ENCODE measurements at regions not wholly inside any gene's neighbourhood (a gene's known extent, or its start where the extent isn't known, plus 50 kb on each side); places are given as distances from the start of the nearest gene placed in this dataset.

DNA sequence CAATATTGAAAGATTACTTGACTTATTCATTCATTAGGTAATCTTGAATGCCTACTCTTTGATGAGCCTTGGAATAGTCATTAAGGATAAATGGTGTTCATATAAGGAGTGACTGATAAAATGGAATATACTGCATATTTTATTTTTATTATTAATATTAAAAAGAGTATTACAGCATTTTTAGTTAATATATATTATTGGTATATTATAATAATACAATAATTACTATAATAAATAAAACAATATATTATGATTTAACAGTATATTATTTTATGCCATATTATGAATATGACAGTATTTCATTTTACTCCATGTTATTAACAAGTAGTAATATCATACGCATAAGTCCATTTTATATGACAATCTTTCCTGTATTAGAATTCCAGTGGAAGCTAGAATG, 490.8 kb upstream of the NFIA start:
- no peak for TF ChIP-seq EZH2 (IDR thresholded peaks at IDR 0.05)
- TF ChIP-seq POLR2AphosphoS5 (IDR thresholded peaks at IDR 0.05; ENCODE audit: borderline replicate concordance, low read depth, low read length): no peak
- TF ChIP-seq FOXP2 (optimal IDR thresholded peaks at IDR 0.05; ENCODE audit: control extremely low read depth, extremely low read length, insufficient read depth): no peak
- Histone ChIP-seq H3K36me3 (ENCODE audit: insufficient read depth, low read length) (no peaks in the 10 kb centered on the region), H3K9me3 (ENCODE audit: low read depth, low read length) (no peaks in the 10 kb centered on the region), H3K27ac (no peak overlapping the region), H3K9ac (ENCODE audit: insufficient read length) (no peak overlapping the region), H3K4me3 (no peak overlapping the region)
- DNase-seq (ENCODE audit: low read depth, low spot score): no peak

DNA sequence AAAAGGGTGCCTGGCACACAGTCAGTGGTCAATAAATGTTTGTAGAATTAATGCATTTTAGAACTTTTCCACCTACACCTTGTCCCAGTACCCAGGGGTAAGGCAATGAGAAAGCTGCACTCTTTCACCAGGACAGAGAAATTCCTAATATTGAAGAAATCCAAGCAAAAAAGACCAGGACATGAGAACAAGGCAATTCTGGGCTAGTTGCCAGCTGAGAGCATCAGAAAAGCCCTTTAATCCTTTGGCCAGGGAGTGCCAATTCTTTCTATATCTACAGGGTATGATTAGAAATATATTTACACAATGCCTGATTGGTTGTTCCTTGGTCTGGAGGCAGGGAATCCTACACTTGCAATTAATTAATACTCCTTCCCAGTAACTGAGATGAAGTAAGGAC, 492.4 kb upstream of the NFIA start:
- DNase-seq (ENCODE audit: low read depth, low spot score): no peak

GRCh38 chr1:60589046-60589748, 493.2 kb upstream of the NFIA start:
- DNase-seq (ENCODE audit: low read depth, low spot score): no peak
- H3K27ac ChIP-seq: no peak overlapping the region
- H3K36me3 ChIP-seq (ENCODE audit: insufficient read depth, low read length): no peaks in the 10 kb centered on the region
- H3K4me3 ChIP-seq: no peak overlapping the region
- no peaks in the 10 kb centered on the region; the same call in 1 of the 2 replicates for H3K9me3 ChIP-seq (ENCODE audit: low read depth, low read length)
- TF ChIP-seq POLR2AphosphoS5 (IDR thresholded peaks at IDR 0.05; ENCODE audit: borderline replicate concordance, low read depth, low read length): no peak
- no peak for TF ChIP-seq FOXP2 (optimal IDR thresholded peaks at IDR 0.05; ENCODE audit: control extremely low read depth, extremely low read length, insufficient read depth)
- TF ChIP-seq EZH2 (IDR thresholded peaks at IDR 0.05): no peak
- H3K9ac ChIP-seq (ENCODE audit: insufficient read length): no peak overlapping the region

More for the DNA sequence above, 492.4 kb upstream of the NFIA start:
- H3K27ac ChIP-seq: no peak overlapping the region
- H3K9me3 ChIP-seq (ENCODE audit: low read depth, low read length): no peaks in the 10 kb centered on the region
- no peak overlapping the region for H3K4me3 ChIP-seq
- H3K36me3 ChIP-seq (ENCODE audit: insufficient read depth, low read length): no peaks in the 10 kb centered on the region
- TF ChIP-seq EZH2 (IDR thresholded peaks at IDR 0.05) (no peak), POLR2AphosphoS5 (IDR thresholded peaks at IDR 0.05; ENCODE audit: borderline replicate concordance, low read depth, low read length) (no peak), FOXP2 (optimal IDR thresholded peaks at IDR 0.05; ENCODE audit: control extremely low read depth, extremely low read length, insufficient read depth) (no peak)
- H3K9ac ChIP-seq (ENCODE audit: insufficient read length): no peak overlapping the region

DNA sequence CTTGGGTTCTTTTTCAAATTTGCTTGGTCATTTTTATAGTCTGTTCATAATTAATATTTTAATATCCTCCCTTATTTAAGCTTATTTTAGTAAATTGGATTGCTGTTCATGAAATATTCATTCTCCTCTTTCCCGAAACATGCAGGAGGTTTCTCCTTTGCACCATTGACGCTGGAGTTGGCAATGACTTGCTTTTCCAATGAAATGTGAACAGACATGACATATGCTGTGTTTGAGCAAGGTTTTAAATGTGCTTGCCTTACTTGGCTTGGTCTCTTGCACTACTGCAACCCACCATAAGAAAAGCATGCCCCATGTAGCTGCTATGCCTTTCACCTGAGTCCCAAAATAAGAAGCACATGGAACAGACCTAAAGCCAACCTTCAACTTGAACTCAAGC, 498.0 kb upstream of the NFIA start:
- no peaks in the 10 kb centered on the region for H3K36me3 ChIP-seq (ENCODE audit: insufficient read depth, low read length)
- no peak overlapping the region for H3K4me3 ChIP-seq
- H3K9me3 ChIP-seq (ENCODE audit: low read depth, low read length): no peaks in the 10 kb centered on the region; the same call in 1 of the 2 replicates
- no peak overlapping the region for H3K9ac ChIP-seq (ENCODE audit: insufficient read length)
- no peak for DNase-seq (ENCODE audit: low read depth, low spot score)
- no peak overlapping the region for H3K27ac ChIP-seq
- TF ChIP-seq POLR2AphosphoS5 (IDR thresholded peaks at IDR 0.05; ENCODE audit: borderline replicate concordance, low read depth, low read length): no peak
- no peak for TF ChIP-seq FOXP2 (optimal IDR thresholded peaks at IDR 0.05; ENCODE audit: control extremely low read depth, extremely low read length, insufficient read depth)
- no peak for TF ChIP-seq EZH2 (IDR thresholded peaks at IDR 0.05)

DNA sequence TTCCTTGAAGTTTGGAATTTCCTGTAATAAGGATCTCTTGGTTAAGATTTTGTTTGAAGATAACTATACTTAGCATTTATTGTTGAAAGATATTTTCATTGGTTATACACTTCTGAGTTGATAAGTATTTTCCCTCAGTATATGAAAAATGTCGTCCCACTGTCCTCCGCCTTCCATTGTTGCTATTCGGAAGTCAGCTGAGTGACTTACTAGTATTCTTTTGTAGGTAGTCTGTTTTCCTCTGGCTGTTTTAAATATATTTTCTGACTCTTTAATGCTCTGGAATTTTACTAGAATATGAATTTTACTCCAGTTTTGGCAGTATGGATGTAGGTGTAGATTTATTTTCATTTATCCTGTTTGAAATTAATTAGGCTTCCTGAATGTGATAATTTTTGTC, 498.7 kb upstream of the NFIA start:
- Histone ChIP-seq H3K9me3 (ENCODE audit: low read depth, low read length) (no peaks in the 10 kb centered on the region; the same call in 1 of the 2 replicates), H3K4me3 (no peak overlapping the region), H3K9ac (ENCODE audit: insufficient read length) (no peak overlapping the region), H3K36me3 (ENCODE audit: insufficient read depth, low read length) (no peaks in the 10 kb centered on the region), H3K27ac (no peak overlapping the region)
- TF ChIP-seq POLR2AphosphoS5 (IDR thresholded peaks at IDR 0.05; ENCODE audit: borderline replicate concordance, low read depth, low read length) (no peak), EZH2 (IDR thresholded peaks at IDR 0.05) (no peak), FOXP2 (optimal IDR thresholded peaks at IDR 0.05; ENCODE audit: control extremely low read depth, extremely low read length, insufficient read depth) (no peak)
- no peak for DNase-seq (ENCODE audit: low read depth, low spot score)

- TF ChIP-seq EZH2 (IDR thresholded peaks at IDR 0.05) (no peak), POLR2AphosphoS5 (IDR thresholded peaks at IDR 0.05; ENCODE audit: borderline replicate concordance, low read depth, low read length) (no peak), FOXP2 (optimal IDR thresholded peaks at IDR 0.05; ENCODE audit: control extremely low read depth, extremely low read length, insufficient read depth) (no peak)
- no peak overlapping the region for H3K9ac ChIP-seq (ENCODE audit: insufficient read length)
Measured at GRCh38 chr1:60581455-60582220, 500.7 kb upstream of the NFIA start.

DNA sequence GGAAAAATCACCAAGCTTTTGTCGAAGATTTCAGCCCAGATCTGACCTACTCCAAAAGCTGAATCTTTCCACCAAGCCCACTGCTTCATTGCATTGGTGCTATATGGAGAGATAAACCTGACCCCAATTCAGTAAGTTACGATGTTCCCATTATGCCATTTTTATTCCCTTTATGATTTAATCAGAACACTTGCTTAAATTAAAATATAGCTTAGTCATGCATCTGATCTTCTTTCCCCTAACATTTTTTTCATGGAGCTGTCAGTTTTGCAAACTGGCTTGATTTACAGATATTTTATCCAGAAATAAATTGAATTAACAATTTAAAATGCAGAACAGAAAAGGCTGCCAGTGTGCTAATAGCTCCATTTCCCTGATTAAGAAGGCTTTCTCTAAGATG, 503.5 kb upstream of the C1orf87 start:
- Histone ChIP-seq H3K27ac (no peak overlapping the region), H3K4me3 (no peak overlapping the region), H3K36me3 (ENCODE audit: insufficient read depth, low read length) (no peaks in the 10 kb centered on the region), H3K9ac (ENCODE audit: insufficient read length) (no peak overlapping the region), H3K9me3 (ENCODE audit: low read depth, low read length) (no peaks in the 10 kb centered on the region)
- DNase-seq (ENCODE audit: low read depth, low spot score): no peak
- no peak for TF ChIP-seq POLR2AphosphoS5 (IDR thresholded peaks at IDR 0.05; ENCODE audit: borderline replicate concordance, low read depth, low read length)
- no peak for TF ChIP-seq EZH2 (IDR thresholded peaks at IDR 0.05)
- no peak for TF ChIP-seq FOXP2 (optimal IDR thresholded peaks at IDR 0.05; ENCODE audit: control extremely low read depth, extremely low read length, insufficient read depth)

More at GRCh38 chr1:60581455-60582220, 500.7 kb upstream of the NFIA start:
- Histone ChIP-seq H3K9me3 (ENCODE audit: low read depth, low read length) (no peaks in the 10 kb centered on the region; the same call in 1 of the 2 replicates), H3K36me3 (ENCODE audit: insufficient read depth, low read length) (no peaks in the 10 kb centered on the region), H3K27ac (no peak overlapping the region), H3K4me3 (no peak overlapping the region)
- DNase-seq (ENCODE audit: low read depth, low spot score): no peak

GRCh38 chr1:60575326-60575977, 501.9 kb upstream of the C1orf87 start:
- no peaks in the 10 kb centered on the region for H3K9me3 ChIP-seq (ENCODE audit: low read depth, low read length)

More at GRCh38 chr1:60575326-60575977, 501.9 kb upstream of the C1orf87 start:
- Histone ChIP-seq H3K27ac (no peak overlapping the region), H3K9ac (ENCODE audit: insufficient read length) (no peak overlapping the region), H3K4me3 (no peak overlapping the region), H3K36me3 (ENCODE audit: insufficient read depth, low read length) (no peaks in the 10 kb centered on the region)
- TF ChIP-seq EZH2 (IDR thresholded peaks at IDR 0.05) (no peak), POLR2AphosphoS5 (IDR thresholded peaks at IDR 0.05; ENCODE audit: borderline replicate concordance, low read depth, low read length) (no peak), FOXP2 (optimal IDR thresholded peaks at IDR 0.05; ENCODE audit: control extremely low read depth, extremely low read length, insufficient read depth) (no peak)
- DNase-seq (ENCODE audit: low read depth, low spot score): no peak

Measured in SK-N-MC (cell line).